ENCODE measurements at regions not wholly inside any gene's neighbourhood (a gene's known extent, or its start where the extent isn't known, plus 50 kb on each side); places are given as distances from the start of the nearest gene placed in this dataset.

DNA sequence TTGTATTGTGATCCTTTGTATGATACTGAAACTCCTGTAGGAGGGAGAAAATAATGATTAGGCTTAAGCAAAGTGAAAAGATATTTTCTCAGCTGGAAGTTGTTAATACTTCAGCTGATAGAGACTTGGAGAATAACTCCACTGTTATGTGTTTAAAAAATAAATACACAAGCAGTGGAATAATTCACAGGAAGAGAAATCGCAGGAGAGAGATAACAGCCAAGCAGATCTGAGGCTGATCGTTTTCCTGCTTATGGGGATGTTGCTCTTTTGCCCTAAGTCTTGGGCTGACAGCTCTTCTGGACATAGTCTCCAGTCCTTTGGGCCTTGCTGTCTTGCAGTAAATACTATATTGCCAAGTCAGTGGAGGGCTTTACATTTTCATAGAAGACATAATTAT is 93.3 kb downstream of the OLFM4 start:
- Histone ChIP-seq H3K36me3 (ENCODE audit: control insufficient read depth, insufficient read depth, low read length) (no peaks in the 10 kb centered on the region), H3K27me3 (ENCODE audit: control insufficient read depth, insufficient read depth, low read length) (no peaks in the 10 kb centered on the region), H3K4me3 (ENCODE audit: low read depth in 2 of 2, low read length in 2 of 2) (no peak overlapping the region), H3K27ac (ENCODE audit: low read length) (no peak overlapping the region), H3K9me3 (ENCODE audit: control insufficient read depth, insufficient read depth, low read depth, low read length) (no peaks in the 10 kb centered on the region), H3K4me1 (ENCODE audit: control insufficient read depth, insufficient read depth, low read length) (no peaks in the 10 kb centered on the region)
- BruUV-seq (replicated peaks), result no TSS peak
- TF ChIP-seq SIN3A (IDR thresholded peaks at IDR 0.05; ENCODE audit: borderline replicate concordance, insufficient read depth, low read depth, low read length) (no peak), POLR2AphosphoS5 (IDR thresholded peaks at IDR 0.05; ENCODE audit: low read depth, low read length) (no peak)
- POLR2A ChIA-PET, result no interaction called here
- intact Hi-C loops (cut with micrococcal nuclease; ENCODE audit: unreplicated experiment), result no loop called here
- no peak for ATAC-seq
- DNase-seq (ENCODE audit: low read depth, low spot score), result no peak
- CTCF ChIA-PET, result no interaction called here
- in situ Hi-C loops (cut with HindIII; ENCODE audit: low pct_unique_long_range_greater_than_20kb, low sequenced_read_pairs), result no loop called here

DNA sequence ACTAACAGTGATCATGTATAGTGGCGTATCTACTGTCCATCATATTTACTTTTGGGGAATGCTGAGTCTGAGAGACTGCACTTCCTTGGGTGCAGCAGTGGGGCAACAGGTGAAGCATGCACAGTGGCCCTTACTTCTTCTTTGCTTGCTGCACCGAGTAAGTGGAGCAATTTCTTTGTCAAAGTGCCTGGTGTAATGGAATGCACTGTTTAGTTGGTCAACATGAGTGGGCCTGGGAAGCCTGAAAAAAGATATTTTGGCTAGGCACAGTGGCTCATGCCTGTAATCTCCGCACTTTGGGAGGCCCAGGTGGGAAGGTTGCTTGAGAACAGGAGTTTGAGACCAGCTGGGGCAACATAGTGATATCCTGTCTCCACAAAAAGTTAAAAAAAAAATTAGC is 94.9 kb downstream of the OLFM4 start:
- Histone ChIP-seq H3K36me3 (ENCODE audit: control insufficient read depth, insufficient read depth, low read length) (no peaks in the 10 kb centered on the region), H3K4me3 (ENCODE audit: low read depth in 2 of 2, low read length in 2 of 2) (no peak overlapping the region), H3K27me3 (ENCODE audit: control insufficient read depth, insufficient read depth, low read length) (no peaks in the 10 kb centered on the region), H3K9me3 (ENCODE audit: control insufficient read depth, insufficient read depth, low read depth, low read length) (no peaks in the 10 kb centered on the region), H3K4me1 (ENCODE audit: control insufficient read depth, insufficient read depth, low read length) (no peaks in the 10 kb centered on the region), H3K27ac (ENCODE audit: low read length) (no peak overlapping the region)
- no peak for TF ChIP-seq SIN3A (IDR thresholded peaks at IDR 0.05; ENCODE audit: borderline replicate concordance, insufficient read depth, low read depth, low read length)
- TF ChIP-seq TCF7L2 (IDR thresholded peaks at IDR 0.05; ENCODE audit: low read depth, low read length), result no peak
- TF ChIP-seq, protein P1, sequence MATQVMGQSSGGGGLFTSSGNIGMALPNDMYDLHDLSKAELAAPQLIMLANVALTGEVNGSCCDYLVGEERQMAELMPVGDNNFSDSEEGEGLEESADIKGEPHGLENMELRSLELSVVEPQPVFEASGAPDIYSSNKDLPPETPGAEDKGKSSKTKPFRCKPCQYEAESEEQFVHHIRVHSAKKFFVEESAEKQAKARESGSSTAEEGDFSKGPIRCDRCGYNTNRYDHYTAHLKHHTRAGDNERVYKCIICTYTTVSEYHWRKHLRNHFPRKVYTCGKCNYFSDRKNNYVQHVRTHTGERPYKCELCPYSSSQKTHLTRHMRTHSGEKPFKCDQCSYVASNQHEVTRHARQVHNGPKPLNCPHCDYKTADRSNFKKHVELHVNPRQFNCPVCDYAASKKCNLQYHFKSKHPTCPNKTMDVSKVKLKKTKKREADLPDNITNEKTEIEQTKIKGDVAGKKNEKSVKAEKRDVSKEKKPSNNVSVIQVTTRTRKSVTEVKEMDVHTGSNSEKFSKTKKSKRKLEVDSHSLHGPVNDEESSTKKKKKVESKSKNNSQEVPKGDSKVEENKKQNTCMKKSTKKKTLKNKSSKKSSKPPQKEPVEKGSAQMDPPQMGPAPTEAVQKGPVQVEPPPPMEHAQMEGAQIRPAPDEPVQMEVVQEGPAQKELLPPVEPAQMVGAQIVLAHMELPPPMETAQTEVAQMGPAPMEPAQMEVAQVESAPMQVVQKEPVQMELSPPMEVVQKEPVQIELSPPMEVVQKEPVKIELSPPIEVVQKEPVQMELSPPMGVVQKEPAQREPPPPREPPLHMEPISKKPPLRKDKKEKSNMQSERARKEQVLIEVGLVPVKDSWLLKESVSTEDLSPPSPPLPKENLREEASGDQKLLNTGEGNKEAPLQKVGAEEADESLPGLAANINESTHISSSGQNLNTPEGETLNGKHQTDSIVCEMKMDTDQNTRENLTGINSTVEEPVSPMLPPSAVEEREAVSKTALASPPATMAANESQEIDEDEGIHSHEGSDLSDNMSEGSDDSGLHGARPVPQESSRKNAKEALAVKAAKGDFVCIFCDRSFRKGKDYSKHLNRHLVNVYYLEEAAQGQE (IDR thresholded peaks at IDR 0.05; ENCODE audit: insufficient read depth in 1 of 2, low read depth in 2 of 2, low read length in 1 of 2), result no peak
- no peak for TF ChIP-seq POLR2AphosphoS5 (IDR thresholded peaks at IDR 0.05; ENCODE audit: low read depth, low read length)
- TF ChIP-seq, protein P2, sequence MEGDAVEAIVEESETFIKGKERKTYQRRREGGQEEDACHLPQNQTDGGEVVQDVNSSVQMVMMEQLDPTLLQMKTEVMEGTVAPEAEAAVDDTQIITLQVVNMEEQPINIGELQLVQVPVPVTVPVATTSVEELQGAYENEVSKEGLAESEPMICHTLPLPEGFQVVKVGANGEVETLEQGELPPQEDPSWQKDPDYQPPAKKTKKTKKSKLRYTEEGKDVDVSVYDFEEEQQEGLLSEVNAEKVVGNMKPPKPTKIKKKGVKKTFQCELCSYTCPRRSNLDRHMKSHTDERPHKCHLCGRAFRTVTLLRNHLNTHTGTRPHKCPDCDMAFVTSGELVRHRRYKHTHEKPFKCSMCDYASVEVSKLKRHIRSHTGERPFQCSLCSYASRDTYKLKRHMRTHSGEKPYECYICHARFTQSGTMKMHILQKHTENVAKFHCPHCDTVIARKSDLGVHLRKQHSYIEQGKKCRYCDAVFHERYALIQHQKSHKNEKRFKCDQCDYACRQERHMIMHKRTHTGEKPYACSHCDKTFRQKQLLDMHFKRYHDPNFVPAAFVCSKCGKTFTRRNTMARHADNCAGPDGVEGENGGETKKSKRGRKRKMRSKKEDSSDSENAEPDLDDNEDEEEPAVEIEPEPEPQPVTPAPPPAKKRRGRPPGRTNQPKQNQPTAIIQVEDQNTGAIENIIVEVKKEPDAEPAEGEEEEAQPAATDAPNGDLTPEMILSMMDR (IDR thresholded peaks at IDR 0.05), result no peak
- ATAC-seq, result no peak
- in situ Hi-C loops (cut with HindIII; ENCODE audit: low pct_unique_long_range_greater_than_20kb, low sequenced_read_pairs) (no loop called here), intact Hi-C loops (cut with micrococcal nuclease; ENCODE audit: unreplicated experiment) (no loop called here)
- no TSS peak for BruUV-seq (replicated peaks)
- DNase-seq (ENCODE audit: low read depth, low spot score), result no peak
- POLR2A ChIA-PET, result no interaction called here
- CTCF ChIA-PET, result no interaction called here

DNA sequence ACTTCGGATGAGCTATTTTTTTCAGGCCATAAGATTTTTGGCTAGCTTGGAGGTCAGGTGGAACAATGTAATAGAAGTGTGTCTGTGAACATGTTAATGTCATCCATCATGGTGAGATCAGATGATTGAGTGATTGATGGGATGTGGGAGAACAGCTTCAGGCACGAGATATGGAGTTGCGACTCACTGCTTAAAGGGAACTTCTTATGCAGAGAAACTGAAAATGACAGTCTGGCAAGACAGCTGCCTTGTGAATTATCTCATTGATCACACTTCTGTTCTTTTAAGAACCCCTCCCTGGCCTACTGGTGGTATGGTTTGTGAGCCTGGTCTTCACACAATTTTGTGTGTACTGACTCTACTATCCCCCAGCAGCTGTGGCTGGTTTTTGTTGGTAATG is 96.0 kb downstream of the OLFM4 start:
- H3K27ac ChIP-seq (ENCODE audit: low read length), result no peak overlapping the region
- no peaks in the 10 kb centered on the region for H3K36me3 ChIP-seq (ENCODE audit: control insufficient read depth, insufficient read depth, low read length)
- no peak for DNase-seq (ENCODE audit: low read depth, low spot score)
- no peaks in the 10 kb centered on the region for H3K9me3 ChIP-seq (ENCODE audit: control insufficient read depth, insufficient read depth, low read depth, low read length)
- in situ Hi-C loops (cut with HindIII; ENCODE audit: low pct_unique_long_range_greater_than_20kb, low sequenced_read_pairs), result no loop called here
- no peaks in the 10 kb centered on the region for H3K4me1 ChIP-seq (ENCODE audit: control insufficient read depth, insufficient read depth, low read length)
- no TSS peak for BruUV-seq (replicated peaks)
- no peaks in the 10 kb centered on the region for H3K27me3 ChIP-seq (ENCODE audit: control insufficient read depth, insufficient read depth, low read length)
- POLR2A ChIA-PET, result no interaction called here
- ATAC-seq, result no peak
- intact Hi-C loops (cut with micrococcal nuclease; ENCODE audit: unreplicated experiment), result no loop called here
- TF ChIP-seq TCF7L2 (IDR thresholded peaks at IDR 0.05; ENCODE audit: low read depth, low read length) (no peak), SIN3A (IDR thresholded peaks at IDR 0.05; ENCODE audit: borderline replicate concordance, insufficient read depth, low read depth, low read length) (no peak), POLR2AphosphoS5 (IDR thresholded peaks at IDR 0.05; ENCODE audit: low read depth, low read length) (no peak)
- TF ChIP-seq, protein P2 (IDR thresholded peaks at IDR 0.05), result no peak
- TF ChIP-seq, protein P1 (IDR thresholded peaks at IDR 0.05; ENCODE audit: insufficient read depth in 1 of 2, low read depth in 2 of 2, low read length in 1 of 2), result no peak
- no peak overlapping the region for H3K4me3 ChIP-seq (ENCODE audit: low read depth in 2 of 2, low read length in 2 of 2)
- CTCF ChIA-PET, result no interaction called here

Measured in Panc1 (cell line).